Lower lobe of right lung (tissue), 2 donors: ENCODE measurements at regions not wholly inside any gene's neighbourhood (a gene's known extent, or its start where the extent isn't known, plus 50 kb on each side); places are given as distances from the start of the nearest gene placed in this dataset.
A peak's percentile ranks its signal among the peaks of the same experiment; 100 is the strongest.
"Not testable (repeated sequence)": the region's sequence is repeated elsewhere in the genome, so short reads cannot be mapped to it uniquely, and the experiment has no call there.

ENCODE experiments used
- ATAC-seq, 2 donors: fragments of 200-7000 bp; cut with Tn5 transposase; one replicate each; pipeline ENCODE4 v1.9.1; 2020 to 2022; ENCODE audit warnings: mild to moderate bottlenecking in 2 of 2, moderate library complexity in 2 of 2
- DNase-seq: peaks from one replicate; pipeline ENCODE4 v3.0.0-alpha.2; 2020
- H3K27ac ChIP-seq: fragments of 200-600 bp; one replicate; pipeline ENCODE4 v1.8.0; 2022
- H3K27me3 ChIP-seq: fragments of 200-600 bp; one replicate; pipeline ENCODE4 v1.8.0; 2022; ENCODE audit warnings: low read depth
- H3K36me3 ChIP-seq: fragments of 200-600 bp; one replicate; pipeline ENCODE4 v1.8.0; 2022; ENCODE audit warnings: mild to moderate bottlenecking
- H3K4me1 ChIP-seq: fragments of 200-600 bp; one replicate; pipeline ENCODE4 v1.8.0; 2022
- H3K4me3 ChIP-seq: fragments of 200-600 bp; one replicate; pipeline ENCODE4 v1.8.0; 2022; ENCODE audit warnings: mild to moderate bottlenecking
- H3K9me3 ChIP-seq: fragments of 200-600 bp; one replicate; pipeline ENCODE4 v1.8.0; 2022
- intact Hi-C: fragments of 100-400 bp; cut with DNase I; formaldehyde crosslinking; loops from one replicate; pipeline ENCODE4 v1.11.0; 2022
- TF ChIP-seq, protein P1 (sequence below): fragments of 200-600 bp; IDR thresholded peaks from one replicate; pipeline ENCODE4 v1.8.0; 2022; ENCODE audit warnings: antibody characterized with exemption, mild to moderate bottlenecking
- donor health status: DM: no; HTN: yes; CAD: no; lungs with severe emphysema.

DNA sequence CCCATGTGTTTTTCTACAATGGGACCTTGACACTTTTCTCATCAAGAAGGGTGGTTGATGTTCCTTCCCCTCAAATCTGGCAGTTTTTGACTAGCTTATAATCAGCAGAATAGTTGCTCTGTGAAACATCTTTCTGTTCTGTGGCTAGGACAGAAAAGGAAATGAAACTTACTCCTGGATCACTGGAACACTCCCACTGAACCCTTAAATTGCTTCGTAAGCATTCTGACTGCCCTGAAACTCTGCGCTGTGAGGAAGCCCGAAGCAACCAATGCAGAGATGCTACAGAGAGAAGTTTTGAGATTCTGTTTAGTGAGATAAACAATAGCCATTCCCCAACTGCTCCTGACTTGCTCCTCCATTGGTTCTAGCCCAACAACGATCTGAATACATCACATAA is 602.2 kb downstream of the CENPC start:
- intact Hi-C loops, result no loop called here
- no peaks in the 10 kb centered on the region for H3K9me3 ChIP-seq
- ATAC-seq (peak; percentile 56 to 80), DNase-seq (no peak)
- TF ChIP-seq, protein P1, sequence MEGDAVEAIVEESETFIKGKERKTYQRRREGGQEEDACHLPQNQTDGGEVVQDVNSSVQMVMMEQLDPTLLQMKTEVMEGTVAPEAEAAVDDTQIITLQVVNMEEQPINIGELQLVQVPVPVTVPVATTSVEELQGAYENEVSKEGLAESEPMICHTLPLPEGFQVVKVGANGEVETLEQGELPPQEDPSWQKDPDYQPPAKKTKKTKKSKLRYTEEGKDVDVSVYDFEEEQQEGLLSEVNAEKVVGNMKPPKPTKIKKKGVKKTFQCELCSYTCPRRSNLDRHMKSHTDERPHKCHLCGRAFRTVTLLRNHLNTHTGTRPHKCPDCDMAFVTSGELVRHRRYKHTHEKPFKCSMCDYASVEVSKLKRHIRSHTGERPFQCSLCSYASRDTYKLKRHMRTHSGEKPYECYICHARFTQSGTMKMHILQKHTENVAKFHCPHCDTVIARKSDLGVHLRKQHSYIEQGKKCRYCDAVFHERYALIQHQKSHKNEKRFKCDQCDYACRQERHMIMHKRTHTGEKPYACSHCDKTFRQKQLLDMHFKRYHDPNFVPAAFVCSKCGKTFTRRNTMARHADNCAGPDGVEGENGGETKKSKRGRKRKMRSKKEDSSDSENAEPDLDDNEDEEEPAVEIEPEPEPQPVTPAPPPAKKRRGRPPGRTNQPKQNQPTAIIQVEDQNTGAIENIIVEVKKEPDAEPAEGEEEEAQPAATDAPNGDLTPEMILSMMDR, result no peak
- no peak overlapping the region for H3K4me3 ChIP-seq
- H3K27me3 ChIP-seq, result no peaks in the 10 kb centered on the region
- H3K36me3 ChIP-seq, result no peaks in the 10 kb centered on the region
- no peak overlapping the region for H3K27ac ChIP-seq
- H3K4me1 ChIP-seq, result no peaks in the 10 kb centered on the region

DNA sequence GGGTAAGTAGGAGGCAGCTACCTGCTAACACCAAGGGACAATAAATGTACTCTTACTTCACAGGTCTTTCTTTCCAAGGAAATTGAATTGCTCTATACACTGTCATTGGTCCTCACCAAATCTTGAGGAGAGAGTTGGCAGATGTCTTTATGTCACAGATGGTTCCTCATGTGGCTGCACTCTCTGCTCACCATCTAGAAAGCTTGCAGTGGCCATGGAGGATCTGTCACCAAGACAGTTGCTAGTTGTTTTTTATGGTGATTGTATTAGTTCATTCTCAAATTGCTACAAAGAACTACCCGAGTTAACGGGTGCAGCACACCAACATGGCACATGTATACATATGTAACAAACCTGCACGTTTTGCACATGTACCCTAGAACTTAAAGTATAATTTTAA is 613.3 kb downstream of the CENPC start:
- H3K27me3 ChIP-seq, H3K27ac ChIP-seq, H3K4me1 ChIP-seq, H3K36me3 ChIP-seq, H3K4me3 ChIP-seq, intact Hi-C loops, DNase-seq, ATAC-seq, H3K9me3 ChIP-seq: not testable (repeated sequence)

DNA sequence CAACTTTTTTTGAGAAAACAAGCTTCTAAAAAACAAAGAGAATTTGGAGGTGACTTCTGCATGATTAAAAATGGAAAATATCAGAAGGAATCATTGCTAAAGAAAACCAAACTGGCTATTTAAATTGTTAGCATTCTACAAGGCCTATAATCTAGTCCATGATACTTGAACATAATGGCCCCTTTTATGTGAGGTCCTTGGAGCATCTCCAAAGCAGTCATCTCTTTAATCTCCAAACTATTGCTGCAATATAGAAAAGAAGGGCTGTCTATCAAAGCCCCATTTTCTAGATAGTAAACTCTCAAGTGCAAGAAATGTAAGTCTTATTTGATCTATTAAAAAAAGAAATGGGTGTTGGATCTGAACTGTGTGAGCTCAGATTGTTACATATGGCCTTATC is 615.1 kb downstream of the CENPC start:
- H3K27ac ChIP-seq, result no peak overlapping the region
- TF ChIP-seq, protein P1, result no peak
- no peak for DNase-seq
- intact Hi-C loops, result no loop called here
- no peaks in the 10 kb centered on the region for H3K9me3 ChIP-seq
- H3K4me1 ChIP-seq, result no peaks in the 10 kb centered on the region
- no peak overlapping the region for H3K4me3 ChIP-seq
- no peak for ATAC-seq
- no peaks in the 10 kb centered on the region for H3K27me3 ChIP-seq
- no peaks in the 10 kb centered on the region for H3K36me3 ChIP-seq

DNA sequence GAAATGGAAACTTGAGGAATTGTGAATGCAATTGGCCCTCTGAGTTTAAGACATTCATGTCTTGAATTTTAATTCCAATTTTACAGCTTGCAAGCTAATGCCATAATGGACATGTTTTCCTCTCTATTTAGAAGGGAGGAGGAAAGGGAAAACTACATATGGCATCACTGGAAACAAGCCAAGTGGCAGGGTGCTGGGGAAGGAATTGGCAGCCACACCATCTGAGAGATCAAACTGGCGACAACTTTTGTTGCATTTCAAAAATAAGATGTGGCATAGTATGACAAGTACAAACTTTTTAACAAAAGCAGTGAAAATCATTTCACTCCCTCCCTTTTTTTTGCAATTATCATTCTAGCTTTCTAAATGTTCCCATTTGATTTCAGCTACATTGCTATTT is 615.6 kb downstream of the CENPC start:
- intact Hi-C loops, result no loop called here
- ATAC-seq (no peak), DNase-seq (no peak)
- Histone ChIP-seq H3K4me3 (no peak overlapping the region), H3K9me3 (no peaks in the 10 kb centered on the region), H3K4me1 (no peaks in the 10 kb centered on the region), H3K36me3 (no peaks in the 10 kb centered on the region), H3K27me3 (no peaks in the 10 kb centered on the region), H3K27ac (no peak overlapping the region)
- TF ChIP-seq, protein P1, result no peak

DNA sequence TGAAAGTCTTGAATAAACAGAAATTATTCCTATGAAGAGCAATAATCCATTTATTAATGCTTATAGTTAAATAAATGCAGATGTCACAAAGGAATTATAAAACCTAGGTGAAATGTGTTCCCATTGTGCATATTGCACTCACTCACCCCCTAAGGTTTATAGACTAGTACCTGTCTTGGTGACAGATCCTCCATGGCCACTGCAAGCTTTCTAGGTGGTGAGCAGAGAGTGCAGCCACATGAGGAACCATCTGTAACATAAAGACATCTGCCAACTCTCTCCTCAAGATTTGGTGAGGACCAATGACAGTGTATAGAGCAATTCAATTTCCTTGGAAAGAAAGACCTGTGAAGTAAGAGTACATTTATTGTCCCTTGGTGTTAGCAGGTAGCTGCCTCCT is 616.4 kb downstream of the CENPC start:
- intact Hi-C loops, DNase-seq, H3K36me3 ChIP-seq, H3K4me1 ChIP-seq, H3K27me3 ChIP-seq, H3K27ac ChIP-seq, H3K9me3 ChIP-seq, H3K4me3 ChIP-seq, ATAC-seq: not testable (repeated sequence)

DNA sequence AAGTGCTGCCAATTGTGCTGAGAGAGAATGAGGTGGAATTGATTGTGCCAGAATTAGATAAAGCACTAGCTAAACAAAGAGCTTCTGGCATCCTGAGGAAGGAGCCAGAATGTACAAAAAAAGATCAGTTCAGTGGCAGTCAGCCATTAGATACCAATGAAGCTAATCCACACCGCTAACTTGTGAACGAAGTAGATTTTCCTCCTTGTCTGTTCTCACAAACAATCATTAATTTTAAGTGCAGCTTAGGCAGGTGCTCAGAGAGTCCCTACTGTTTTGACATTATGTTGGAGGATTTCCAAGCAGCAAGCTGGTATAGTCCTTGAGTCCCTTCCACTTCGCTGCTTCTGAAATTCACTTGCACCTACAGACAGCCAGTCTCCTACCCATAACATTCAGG is 617.4 kb downstream of the CENPC start:
- intact Hi-C loops, result no loop called here
- TF ChIP-seq, protein P1, result no peak
- no peak overlapping the region for H3K27ac ChIP-seq
- ATAC-seq (no peak), DNase-seq (no peak)
- H3K9me3 ChIP-seq, result no peaks in the 10 kb centered on the region
- no peaks in the 10 kb centered on the region for H3K4me1 ChIP-seq
- H3K36me3 ChIP-seq, result no peaks in the 10 kb centered on the region
- H3K4me3 ChIP-seq, result no peak overlapping the region
- H3K27me3 ChIP-seq, result no peaks in the 10 kb centered on the region

DNA sequence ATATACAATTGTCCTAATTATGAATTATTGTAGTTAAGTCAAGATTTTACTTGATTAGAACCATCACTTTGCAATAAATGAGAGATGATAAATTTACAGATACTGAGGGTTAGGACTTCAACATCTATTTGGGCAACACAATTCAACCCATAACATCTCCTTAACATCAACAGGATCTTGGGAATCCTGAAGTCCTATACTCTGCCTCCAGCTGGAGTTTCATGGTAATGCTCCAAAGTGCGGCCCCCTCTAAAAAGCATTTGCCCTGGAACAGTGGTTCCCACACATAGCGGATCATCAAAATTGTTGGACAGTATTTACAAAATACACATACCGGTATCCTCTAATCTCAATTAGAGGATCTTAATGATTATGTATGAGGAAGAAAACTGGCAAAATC is 618.6 kb downstream of the CENPC start:
- DNase-seq (no peak), ATAC-seq (no peak)
- no peaks in the 10 kb centered on the region for H3K36me3 ChIP-seq
- H3K4me3 ChIP-seq, result no peak overlapping the region
- TF ChIP-seq, protein P1, result no peak
- H3K27ac ChIP-seq, result no peak overlapping the region
- no peaks in the 10 kb centered on the region for H3K27me3 ChIP-seq
- no peaks in the 10 kb centered on the region for H3K4me1 ChIP-seq
- intact Hi-C loops, result no loop called here
- H3K9me3 ChIP-seq, result no peaks in the 10 kb centered on the region
